ENCODE measurements at regions not wholly inside any gene's neighbourhood (a gene's known extent, or its start where the extent isn't known, plus 50 kb on each side); places are given as distances from the start of the nearest gene placed in this dataset.

- in situ Hi-C loops (cut with MboI; ENCODE audit: low sequenced_read_pairs, unreplicated experiment), result no loop called here
- no peak for DNase-seq (ENCODE audit: low spot score)
- no peak for TF ChIP-seq CTCF (IDR thresholded peaks at IDR 0.05; ENCODE audit: borderline replicate concordance, control extremely low read depth, extremely low read depth, insufficient read depth, missing control alignments)
These were observed 219.3 kb downstream of the GLI2 start for GRCh38 chr2:120954939-120955338.

GRCh38 chr2:120955427-120955826 is 219.8 kb downstream of the GLI2 start:
- TF ChIP-seq CTCF (IDR thresholded peaks at IDR 0.05; ENCODE audit: borderline replicate concordance, control extremely low read depth, extremely low read depth, insufficient read depth, missing control alignments), result no peak
- in situ Hi-C loops (cut with MboI; ENCODE audit: low sequenced_read_pairs, unreplicated experiment), result no loop called here
- DNase-seq (ENCODE audit: low spot score), result no peak

- DNase-seq (ENCODE audit: low spot score), result no peak
- in situ Hi-C loops (cut with MboI; ENCODE audit: low sequenced_read_pairs, unreplicated experiment), result no loop called here
- TF ChIP-seq CTCF (IDR thresholded peaks at IDR 0.05; ENCODE audit: borderline replicate concordance, control extremely low read depth, extremely low read depth, insufficient read depth, missing control alignments), result no peak
These were observed 221.0 kb downstream of the GLI2 start for GRCh38 chr2:120956486-120957156.

GRCh38 chr2:120957905-120958304 is 222.2 kb downstream of the GLI2 start:
- no peak for TF ChIP-seq CTCF (IDR thresholded peaks at IDR 0.05; ENCODE audit: borderline replicate concordance, control extremely low read depth, extremely low read depth, insufficient read depth, missing control alignments)
- in situ Hi-C loops (cut with MboI; ENCODE audit: low sequenced_read_pairs, unreplicated experiment), result no loop called here
- no peak for DNase-seq (ENCODE audit: low spot score)

GRCh38 chr2:120958623-120959366 is 223.1 kb downstream of the GLI2 start:
- in situ Hi-C loops (cut with MboI; ENCODE audit: low sequenced_read_pairs, unreplicated experiment), result no loop called here
- no peak for DNase-seq (ENCODE audit: low spot score)

GRCh38 chr2:120959426-120959825 is 223.8 kb downstream of the GLI2 start:
- TF ChIP-seq CTCF (IDR thresholded peaks at IDR 0.05; ENCODE audit: borderline replicate concordance, control extremely low read depth, extremely low read depth, insufficient read depth, missing control alignments), result no peak
- no peak for DNase-seq (ENCODE audit: low spot score)
- in situ Hi-C loops (cut with MboI; ENCODE audit: low sequenced_read_pairs, unreplicated experiment), result no loop called here

More at GRCh38 chr2:120958623-120959366, 223.1 kb downstream of the GLI2 start:
- no peak for TF ChIP-seq CTCF (IDR thresholded peaks at IDR 0.05; ENCODE audit: borderline replicate concordance, control extremely low read depth, extremely low read depth, insufficient read depth, missing control alignments)
